ENCODE measurements at regions not wholly inside any gene's neighbourhood (a gene's known extent, or its start where the extent isn't known, plus 50 kb on each side); places are given as distances from the start of the nearest gene placed in this dataset.

DNA sequence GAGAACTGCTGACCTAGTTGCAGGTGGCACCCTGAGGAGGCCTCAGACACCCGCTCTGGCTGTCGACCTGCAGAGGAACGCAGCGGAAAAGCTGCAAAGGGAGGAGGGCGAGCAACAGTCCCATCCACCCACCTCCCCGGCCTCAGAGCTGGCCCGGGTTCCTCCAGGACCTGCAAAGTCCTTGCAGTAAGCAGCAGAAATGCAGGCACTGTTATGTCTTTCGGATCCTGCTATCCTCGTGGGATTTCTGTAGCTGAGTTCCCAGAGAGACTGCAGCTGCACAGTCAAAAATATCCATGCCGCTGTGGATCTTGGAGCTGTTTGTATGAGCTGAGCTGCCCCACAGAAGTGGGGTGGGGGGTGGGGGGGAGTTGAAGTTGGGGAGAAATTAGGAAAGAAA lies 251.3 kb downstream of the ANKRD60 start:
- Histone ChIP-seq H4K5ac (ENCODE audit: low read depth, low read length) (no peak overlapping the region), H3K14ac (replicated peaks; ENCODE audit: low read depth, low read length) (no peak overlapping the region), H4K91ac (ENCODE audit: insufficient read depth, low read depth, low read length) (no peak overlapping the region), H4K8ac (ENCODE audit: low read depth in 2 of 2, low read length in 2 of 2) (no peak overlapping the region), H2BK5ac (ENCODE audit: low read depth, low read length, poor library complexity, severe bottlenecking) (no peak overlapping the region), H3K27ac (ENCODE audit: insufficient read depth, low read length) (no peak overlapping the region), H3K9me1 (ENCODE audit: insufficient read depth, low read length) (no peaks in the 10 kb centered on the region), H3K56ac (ENCODE audit: extremely low read depth, insufficient read depth, low read length) (no peak overlapping the region), H3K4me3 (ENCODE audit: insufficient read depth, low read depth, low read length) (no peak overlapping the region), H3K4ac (ENCODE audit: low read depth, low read length) (no peak overlapping the region), H3K9ac (ENCODE audit: low read depth, low read length) (no peak overlapping the region), H3K36me3 (ENCODE audit: control insufficient read depth, insufficient read depth, low read length) (no peaks in the 10 kb centered on the region), H2BK15ac (ENCODE audit: low read depth, low read length) (no peak overlapping the region), H2BK120ac (ENCODE audit: low read depth, low read length) (no peak overlapping the region), H2AK9ac (replicated peaks; ENCODE audit: low read depth, low read length, poor library complexity) (no peak overlapping the region), H3K4me1 (ENCODE audit: control insufficient read depth, insufficient read depth, low read length) (no peaks in the 10 kb centered on the region), H3K79me1 (ENCODE audit: low read depth in 1 of 2, low read length in 2 of 2) (no peaks in the 10 kb centered on the region), H3K27me3 (ENCODE audit: control insufficient read depth, insufficient read depth, low read length) (peaks cover 2% of the 10 kb centered on the region; the same call in 1 of the 2 replicates), H2BK20ac (ENCODE audit: low read depth, low read length) (no peak overlapping the region), H3K18ac (ENCODE audit: low read depth, low read length) (no peak overlapping the region), H3K4me2 (ENCODE audit: low read depth, low read length) (no peak overlapping the region), H3K23ac (ENCODE audit: low read depth, low read length) (no peak overlapping the region), H4K20me1 (ENCODE audit: insufficient read depth, low read length) (no peaks in the 10 kb centered on the region), H2AK5ac (ENCODE audit: low read depth, low read length) (no peak overlapping the region), H3K9me3 (ENCODE audit: control insufficient read depth, insufficient read depth, low read length) (no peaks in the 10 kb centered on the region), H2AFZ (replicated peaks; ENCODE audit: low read length, poor library complexity) (no peak overlapping the region)
- BruUV-seq (replicated peaks), result no TSS peak
- DNase-seq (no peak), ATAC-seq (ENCODE audit: low read depth) (no peak)
- POLR2A ChIA-PET (ENCODE audit: unreplicated experiment), result no interaction called here
- no peak for TF ChIP-seq BHLHE40 (IDR thresholded peaks at IDR 0.05; ENCODE audit: low read depth, low read length)
- TF ChIP-seq NFE2L2 (IDR thresholded peaks at IDR 0.05; ENCODE audit: low read depth, low read length), result no peak
- TF ChIP-seq, protein P1, sequence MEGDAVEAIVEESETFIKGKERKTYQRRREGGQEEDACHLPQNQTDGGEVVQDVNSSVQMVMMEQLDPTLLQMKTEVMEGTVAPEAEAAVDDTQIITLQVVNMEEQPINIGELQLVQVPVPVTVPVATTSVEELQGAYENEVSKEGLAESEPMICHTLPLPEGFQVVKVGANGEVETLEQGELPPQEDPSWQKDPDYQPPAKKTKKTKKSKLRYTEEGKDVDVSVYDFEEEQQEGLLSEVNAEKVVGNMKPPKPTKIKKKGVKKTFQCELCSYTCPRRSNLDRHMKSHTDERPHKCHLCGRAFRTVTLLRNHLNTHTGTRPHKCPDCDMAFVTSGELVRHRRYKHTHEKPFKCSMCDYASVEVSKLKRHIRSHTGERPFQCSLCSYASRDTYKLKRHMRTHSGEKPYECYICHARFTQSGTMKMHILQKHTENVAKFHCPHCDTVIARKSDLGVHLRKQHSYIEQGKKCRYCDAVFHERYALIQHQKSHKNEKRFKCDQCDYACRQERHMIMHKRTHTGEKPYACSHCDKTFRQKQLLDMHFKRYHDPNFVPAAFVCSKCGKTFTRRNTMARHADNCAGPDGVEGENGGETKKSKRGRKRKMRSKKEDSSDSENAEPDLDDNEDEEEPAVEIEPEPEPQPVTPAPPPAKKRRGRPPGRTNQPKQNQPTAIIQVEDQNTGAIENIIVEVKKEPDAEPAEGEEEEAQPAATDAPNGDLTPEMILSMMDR (conservative IDR thresholded peaks at IDR 0.05; ENCODE audit: low read depth, low read length), result no peak
- no peak for TF ChIP-seq MAFK (IDR thresholded peaks at IDR 0.05; ENCODE audit: low read depth, low read length)
- TF ChIP-seq CEBPB (IDR thresholded peaks at IDR 0.05; ENCODE audit: low read depth, low read length), result no peak
- TF ChIP-seq MAZ (IDR thresholded peaks at IDR 0.05; ENCODE audit: borderline replicate concordance, low read depth, low read length), result no peak
- TF ChIP-seq RCOR1 (IDR thresholded peaks at IDR 0.05; ENCODE audit: insufficient replicate concordance, low read length), result no peak
- TF ChIP-seq FOS (IDR thresholded peaks at IDR 0.05; ENCODE audit: low read depth, low read length), result no peak
- TF ChIP-seq MXI1 (IDR thresholded peaks at IDR 0.05; ENCODE audit: borderline replicate concordance, low read depth, low read length), result no peak
- no peak for TF ChIP-seq POLR2A (IDR thresholded peaks at IDR 0.05; ENCODE audit: low read depth, low read length)
- TF ChIP-seq, protein P2, sequence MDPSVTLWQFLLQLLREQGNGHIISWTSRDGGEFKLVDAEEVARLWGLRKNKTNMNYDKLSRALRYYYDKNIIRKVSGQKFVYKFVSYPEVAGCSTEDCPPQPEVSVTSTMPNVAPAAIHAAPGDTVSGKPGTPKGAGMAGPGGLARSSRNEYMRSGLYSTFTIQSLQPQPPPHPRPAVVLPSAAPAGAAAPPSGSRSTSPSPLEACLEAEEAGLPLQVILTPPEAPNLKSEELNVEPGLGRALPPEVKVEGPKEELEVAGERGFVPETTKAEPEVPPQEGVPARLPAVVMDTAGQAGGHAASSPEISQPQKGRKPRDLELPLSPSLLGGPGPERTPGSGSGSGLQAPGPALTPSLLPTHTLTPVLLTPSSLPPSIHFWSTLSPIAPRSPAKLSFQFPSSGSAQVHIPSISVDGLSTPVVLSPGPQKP (IDR thresholded peaks at IDR 0.05; ENCODE audit: borderline replicate concordance, low read depth, low read length), result no peak
- TF ChIP-seq RAD21 (IDR thresholded peaks at IDR 0.05; ENCODE audit: low read length), result no peak
- TF ChIP-seq, protein P3, sequence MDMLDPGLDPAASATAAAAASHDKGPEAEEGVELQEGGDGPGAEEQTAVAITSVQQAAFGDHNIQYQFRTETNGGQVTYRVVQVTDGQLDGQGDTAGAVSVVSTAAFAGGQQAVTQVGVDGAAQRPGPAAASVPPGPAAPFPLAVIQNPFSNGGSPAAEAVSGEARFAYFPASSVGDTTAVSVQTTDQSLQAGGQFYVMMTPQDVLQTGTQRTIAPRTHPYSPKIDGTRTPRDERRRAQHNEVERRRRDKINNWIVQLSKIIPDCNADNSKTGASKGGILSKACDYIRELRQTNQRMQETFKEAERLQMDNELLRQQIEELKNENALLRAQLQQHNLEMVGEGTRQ (IDR thresholded peaks at IDR 0.05; ENCODE audit: low read depth, low read length), result no peak
- TF ChIP-seq SMC3 (IDR thresholded peaks at IDR 0.05; ENCODE audit: low read depth, low read length), result no peak
- no peak for TF ChIP-seq RFX5 (IDR thresholded peaks at IDR 0.05; ENCODE audit: low read depth, low read length)
- CTCF ChIA-PET, result interaction anchor here (0.6 kb wide), 1 partner anchor 994 kb away, joined by 3 read pairs; no protein-coding TSS in a partner anchor
- in situ Hi-C loops (cut with MboI; ENCODE audit: low sequenced_read_pairs), result no loop called here
- dilution Hi-C loops (cut with HindIII; ENCODE audit: low sequenced_read_pairs, unreplicated experiment), result no loop called here
- no CpG with 5 or more reads among the region's 10 CpGs for WGBS, 2 experiments (ENCODE audit: extremely low coverage in 2 of 2, insufficient read length in 1 of 2)
- intact Hi-C loops (cut with micrococcal nuclease), result no loop called here

Measured in IMR-90 (cell line).